DND-41 (cell line): ENCODE measurements at regions not wholly inside any gene's neighbourhood (a gene's known extent, or its start where the extent isn't known, plus 50 kb on each side); places are given as distances from the start of the nearest gene placed in this dataset.

Experiments
- ATAC-seq: fragments of 200-7000 bp; cut with Tn5 transposase; 3 replicates; pipeline ENCODE4 v1.9.1; 2021; ENCODE audit warnings: low read depth; ENCODE audit not compliant: insufficient read depth
- DNase-seq: peaks from one replicate; pipeline ENCODE4 v3.0.0-alpha.2; 2020
- H2AFZ ChIP-seq: 2 replicates; pipeline ENCODE4 v1.6.0; 2012; ENCODE audit warnings: low read depth, low read length
- H3K27ac ChIP-seq: 2 replicates; pipeline ENCODE4 v1.5.1; 2012; ENCODE audit warnings: low read length, inconsistent platforms
- H3K27me3 ChIP-seq: fragments of 200-600 bp; sonication (generic); 2 replicates; pipeline ENCODE4 v1.6.0; 2012; ENCODE audit warnings: low read length, mild to moderate bottlenecking, inconsistent platforms; ENCODE audit not compliant: insufficient read depth, poor library complexity
- H3K36me3 ChIP-seq: 2 replicates; pipeline ENCODE4 v1.5.1; 2012; ENCODE audit warnings: low read length, inconsistent platforms; ENCODE audit not compliant: insufficient read depth
- H3K4me1 ChIP-seq: 2 replicates; pipeline ENCODE4 v1.5.1; 2012; ENCODE audit warnings: mild to moderate bottlenecking, low read length; ENCODE audit not compliant: insufficient read depth
- H3K4me2 ChIP-seq: 2 replicates; pipeline ENCODE4 v1.6.0; 2012; ENCODE audit warnings: mild to moderate bottlenecking, moderate library complexity, low read length, inconsistent platforms; ENCODE audit not compliant: insufficient read depth
- H3K4me3 ChIP-seq, 2 experiments: fragments of 200-600 bp in 1 of 2; shearing (Covaris generic) in 1 of 2; 2 replicates each; pipeline ENCODE4 v1.5.1; 2012 to 2016; ENCODE audit warnings: inconsistent platforms in 2 of 2, low read length in 2 of 2, mild to moderate bottlenecking in 2 of 2, low read depth in 1 of 2, moderate library complexity in 1 of 2
- H3K79me2 ChIP-seq: 2 replicates; pipeline ENCODE4 v1.6.0; 2012; ENCODE audit warnings: low read length, inconsistent platforms; ENCODE audit not compliant: insufficient read depth
- H3K9ac ChIP-seq: 2 replicates; pipeline ENCODE4 v1.6.0; 2012; ENCODE audit warnings: low read depth, mild to moderate bottlenecking, inconsistent platforms, low read length, moderate library complexity
- H3K9me3 ChIP-seq: 2 replicates; pipeline ENCODE4 v1.5.1; 2012; ENCODE audit warnings: low read length, moderate library complexity, mild to moderate bottlenecking, inconsistent platforms; ENCODE audit not compliant: insufficient read depth, severe bottlenecking
- H4K20me1 ChIP-seq: 2 replicates; pipeline ENCODE4 v1.6.0; 2012; ENCODE audit warnings: low read length; ENCODE audit not compliant: insufficient read depth
- EZH2 ChIP-seq: IDR thresholded peaks from 3 replicates; pipeline ENCODE4 v1.6.1; 2012; ENCODE audit warnings: borderline replicate concordance, low read depth, mild to moderate bottlenecking, moderate library complexity, low read length, inconsistent platforms; ENCODE audit not compliant: severe bottlenecking
- TF ChIP-seq, protein P1 (sequence below): IDR thresholded peaks from 2 replicates; pipeline ENCODE4 v1.5.1; 2012; ENCODE audit warnings: borderline replicate concordance, low read length, moderate library complexity, mild to moderate bottlenecking; ENCODE audit not compliant: poor library complexity, severe bottlenecking; ENCODE audit errors: extremely low read depth

GRCh38 chr12:88958153-88958552, 377.9 kb upstream of the KITLG start:
- Histone ChIP-seq H3K36me3 (no peaks in the 10 kb centered on the region), H3K4me1 (no peaks in the 10 kb centered on the region), H3K27me3 (peaks cover 9% of the 10 kb centered on the region), H3K27ac (no peak overlapping the region), H3K9me3 (no peaks in the 10 kb centered on the region), H3K4me3 (no peak overlapping the region), H3K79me2 (no peaks in the 10 kb centered on the region), H2AFZ (no peak overlapping the region), H4K20me1 (no peaks in the 10 kb centered on the region), H3K9ac (no peak overlapping the region), H3K4me2 (no peak overlapping the region)
- DNase-seq (no peak), ATAC-seq (no peak)
- no peak for TF ChIP-seq EZH2
- TF ChIP-seq, protein P1, sequence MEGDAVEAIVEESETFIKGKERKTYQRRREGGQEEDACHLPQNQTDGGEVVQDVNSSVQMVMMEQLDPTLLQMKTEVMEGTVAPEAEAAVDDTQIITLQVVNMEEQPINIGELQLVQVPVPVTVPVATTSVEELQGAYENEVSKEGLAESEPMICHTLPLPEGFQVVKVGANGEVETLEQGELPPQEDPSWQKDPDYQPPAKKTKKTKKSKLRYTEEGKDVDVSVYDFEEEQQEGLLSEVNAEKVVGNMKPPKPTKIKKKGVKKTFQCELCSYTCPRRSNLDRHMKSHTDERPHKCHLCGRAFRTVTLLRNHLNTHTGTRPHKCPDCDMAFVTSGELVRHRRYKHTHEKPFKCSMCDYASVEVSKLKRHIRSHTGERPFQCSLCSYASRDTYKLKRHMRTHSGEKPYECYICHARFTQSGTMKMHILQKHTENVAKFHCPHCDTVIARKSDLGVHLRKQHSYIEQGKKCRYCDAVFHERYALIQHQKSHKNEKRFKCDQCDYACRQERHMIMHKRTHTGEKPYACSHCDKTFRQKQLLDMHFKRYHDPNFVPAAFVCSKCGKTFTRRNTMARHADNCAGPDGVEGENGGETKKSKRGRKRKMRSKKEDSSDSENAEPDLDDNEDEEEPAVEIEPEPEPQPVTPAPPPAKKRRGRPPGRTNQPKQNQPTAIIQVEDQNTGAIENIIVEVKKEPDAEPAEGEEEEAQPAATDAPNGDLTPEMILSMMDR = no peak

DNA sequence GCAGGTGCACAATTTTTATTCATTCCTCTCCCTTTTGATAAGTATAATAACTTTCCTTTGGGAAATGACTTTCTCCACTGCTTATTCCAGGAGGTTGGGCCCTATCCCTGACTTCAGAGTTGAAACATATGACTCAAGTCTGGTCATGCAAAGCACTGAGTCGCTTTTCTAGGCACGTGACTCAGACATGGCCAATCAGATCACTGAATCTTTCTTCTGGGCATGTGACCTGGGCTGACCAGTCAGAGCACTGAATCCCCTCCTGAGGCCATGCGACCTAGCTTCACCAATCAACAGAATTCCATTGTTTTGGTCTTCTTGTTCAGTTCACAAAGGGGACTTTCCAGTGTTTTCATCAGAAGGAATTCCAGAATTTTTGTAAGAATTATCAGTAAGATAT, 377.1 kb upstream of the KITLG start:
- Histone ChIP-seq H3K4me1 (no peaks in the 10 kb centered on the region), H3K36me3 (no peaks in the 10 kb centered on the region), H4K20me1 (no peaks in the 10 kb centered on the region), H3K9me3 (no peaks in the 10 kb centered on the region), H3K4me3 (no peak overlapping the region), H3K79me2 (no peaks in the 10 kb centered on the region), H3K4me2 (no peak overlapping the region), H3K27ac (no peak overlapping the region), H3K9ac (no peak overlapping the region), H3K27me3 (peaks cover 9% of the 10 kb centered on the region), H2AFZ (no peak overlapping the region)
- DNase-seq = no peak
- no peak for ATAC-seq
- no peak for TF ChIP-seq EZH2
- TF ChIP-seq, protein P1 = no peak

DNA sequence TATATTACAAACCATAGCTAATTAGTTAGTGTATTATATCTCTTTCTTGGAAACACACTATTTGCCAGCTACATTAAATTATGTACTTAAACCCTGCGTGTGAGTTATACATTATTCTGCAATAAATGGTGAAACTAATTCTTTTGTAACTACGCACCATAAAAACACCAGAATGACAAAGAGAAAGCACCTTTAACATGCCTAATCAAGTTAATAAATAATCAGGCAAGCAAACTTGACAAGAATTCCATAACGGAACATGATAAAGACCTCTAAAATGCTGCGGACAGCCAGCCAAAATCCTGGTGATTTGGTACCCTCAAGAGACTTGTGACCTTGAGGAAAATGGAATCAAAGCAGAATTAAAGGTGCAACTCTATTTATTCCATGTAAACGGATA, 375.3 kb upstream of the KITLG start:
- H4K20me1 ChIP-seq = no peaks in the 10 kb centered on the region
- no peak overlapping the region for H3K4me2 ChIP-seq
- H3K27ac ChIP-seq = no peak overlapping the region
- no peak for TF ChIP-seq EZH2
- TF ChIP-seq, protein P1 = no peak
- H3K27me3 ChIP-seq = peaks cover 9% of the 10 kb centered on the region
- no peaks in the 10 kb centered on the region for H3K79me2 ChIP-seq
- no peaks in the 10 kb centered on the region for H3K4me1 ChIP-seq
- H3K36me3 ChIP-seq = no peaks in the 10 kb centered on the region
- ATAC-seq = no peak
- no peaks in the 10 kb centered on the region for H3K9me3 ChIP-seq
- H3K9ac ChIP-seq = no peak overlapping the region
- DNase-seq = no peak
- H3K4me3 ChIP-seq = no peak overlapping the region
- no peak overlapping the region for H2AFZ ChIP-seq

DNA sequence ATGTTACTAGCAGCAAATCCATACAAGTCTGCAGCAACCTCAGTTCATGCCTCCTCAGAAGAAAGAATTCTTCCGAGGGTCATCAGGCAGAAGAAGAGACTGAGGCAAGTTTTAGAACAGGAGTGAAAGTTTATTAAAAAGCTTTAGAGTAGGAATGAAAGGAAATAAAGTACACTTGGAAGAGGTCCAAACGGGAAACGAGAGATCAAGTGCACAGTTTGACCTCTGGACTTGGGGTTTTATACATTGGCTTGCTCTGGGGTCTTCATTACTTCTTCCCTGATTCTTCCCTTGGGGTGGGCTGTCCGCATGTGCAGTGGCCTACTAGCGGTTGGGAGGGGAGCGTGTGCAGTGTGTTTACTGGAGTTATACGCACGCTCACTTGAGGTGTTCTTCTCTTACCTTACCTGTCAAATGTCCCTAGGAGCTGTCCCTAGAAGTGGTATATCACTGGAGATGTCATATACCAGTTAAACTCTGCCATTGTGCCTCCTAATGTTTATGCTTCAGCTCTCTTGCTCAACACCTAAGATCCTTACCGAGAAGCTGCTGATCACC, 372.8 kb upstream of the KITLG start:
- H2AFZ ChIP-seq = no peak overlapping the region
- no peak overlapping the region for H3K4me2 ChIP-seq
- DNase-seq (no peak), ATAC-seq (no peak)
- no peaks in the 10 kb centered on the region for H3K4me1 ChIP-seq
- no peaks in the 10 kb centered on the region for H3K79me2 ChIP-seq
- no peaks in the 10 kb centered on the region for H3K36me3 ChIP-seq
- TF ChIP-seq, protein P1 = no peak
- TF ChIP-seq EZH2 = no peak
- H3K9me3 ChIP-seq = no peaks in the 10 kb centered on the region
- H3K9ac ChIP-seq = no peak overlapping the region
- no peaks in the 10 kb centered on the region for H4K20me1 ChIP-seq
- H3K4me3 ChIP-seq = no peak overlapping the region
- H3K27ac ChIP-seq = no peak overlapping the region
- H3K27me3 ChIP-seq = peaks cover 9% of the 10 kb centered on the region
